Epithelial cell of esophagus (primary cell): ENCODE measurements at regions not wholly inside any gene's neighbourhood (a gene's known extent, or its start where the extent isn't known, plus 50 kb on each side); places are given as distances from the start of the nearest gene placed in this dataset.

Source experiments
- DNase-seq: peaks from one replicate; pipeline ENCODE4 v3.0.0; 2010; ENCODE audit warnings: low read depth
- H3K4me3 ChIP-seq: 2 replicates; pipeline ENCODE4 v1.5.1; 2011; ENCODE audit warnings: mild to moderate bottlenecking, low read length, control low read depth
- CTCF ChIP-seq: IDR thresholded peaks from 2 replicates; pipeline ENCODE4 v1.5.1; 2011; ENCODE audit warnings: low read depth, mild to moderate bottlenecking, low read length, control low read depth, inconsistent platforms; ENCODE audit not compliant: insufficient read depth; ENCODE audit errors: missing control alignments

- no peak for DNase-seq
- TF ChIP-seq CTCF = no peak
- no peak overlapping the region for H3K4me3 ChIP-seq
These were observed 1340.3 kb upstream of the GOT2 start for GRCh38 chr16:60074378-60074777.

DNA sequence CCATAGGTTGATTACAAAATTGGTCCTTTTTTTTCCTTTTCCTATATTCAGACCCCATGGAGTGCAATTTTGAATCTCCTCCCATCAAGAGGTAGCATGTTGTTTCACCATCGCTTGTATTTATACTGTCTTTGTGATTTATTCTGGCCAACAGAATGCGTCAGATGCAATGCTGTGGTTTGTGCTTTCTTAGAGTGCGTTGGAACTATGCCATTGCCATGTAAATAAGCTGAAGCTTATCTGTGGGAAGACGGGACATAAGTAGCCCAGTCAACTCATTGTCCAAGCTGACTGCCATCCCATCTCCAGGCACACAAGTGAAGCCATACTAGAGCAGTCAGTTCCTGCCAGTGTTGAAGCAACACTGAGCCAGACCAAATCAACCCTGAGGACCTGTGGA, 1339.3 kb upstream of the GOT2 start:
- no peak for DNase-seq

DNA sequence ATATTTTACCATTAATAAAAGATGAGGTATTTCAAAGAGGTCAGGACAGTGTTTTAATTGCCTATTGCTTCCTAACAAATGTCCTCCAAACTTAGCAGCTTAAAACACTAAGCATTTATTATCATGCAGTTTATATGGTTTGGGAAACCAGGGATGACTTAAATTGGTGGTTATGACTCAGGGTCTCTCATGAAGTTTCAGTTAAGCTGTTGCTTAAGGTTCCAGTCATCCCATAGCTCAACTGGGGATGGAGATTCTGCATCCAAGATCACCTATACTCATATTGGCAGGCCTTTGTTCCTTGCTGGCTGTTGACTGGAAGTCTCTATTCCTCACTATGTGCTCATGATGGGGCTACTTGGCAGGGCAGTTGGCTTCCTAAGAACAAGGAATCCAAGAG, 1329.9 kb upstream of the GOT2 start:
- peak; percentile 52 for DNase-seq
- TF ChIP-seq CTCF = no peak

More for the DNA sequence above, 1339.3 kb upstream of the GOT2 start:
- TF ChIP-seq CTCF = no peak
- H3K4me3 ChIP-seq = no peak overlapping the region

GRCh38 chr16:60061396-60061795, 1327.3 kb upstream of the GOT2 start:
- no peak overlapping the region for H3K4me3 ChIP-seq
- no peak for TF ChIP-seq CTCF

More for the DNA sequence above, 1329.9 kb upstream of the GOT2 start:
- H3K4me3 ChIP-seq = no peak overlapping the region

GRCh38 chr16:60060731-60061130, 1326.6 kb upstream of the GOT2 start:
- TF ChIP-seq CTCF = no peak
- DNase-seq = peak; percentile 10
- H3K4me3 ChIP-seq = no peak overlapping the region

More at GRCh38 chr16:60061396-60061795, 1327.3 kb upstream of the GOT2 start:
- no peak for DNase-seq

DNA sequence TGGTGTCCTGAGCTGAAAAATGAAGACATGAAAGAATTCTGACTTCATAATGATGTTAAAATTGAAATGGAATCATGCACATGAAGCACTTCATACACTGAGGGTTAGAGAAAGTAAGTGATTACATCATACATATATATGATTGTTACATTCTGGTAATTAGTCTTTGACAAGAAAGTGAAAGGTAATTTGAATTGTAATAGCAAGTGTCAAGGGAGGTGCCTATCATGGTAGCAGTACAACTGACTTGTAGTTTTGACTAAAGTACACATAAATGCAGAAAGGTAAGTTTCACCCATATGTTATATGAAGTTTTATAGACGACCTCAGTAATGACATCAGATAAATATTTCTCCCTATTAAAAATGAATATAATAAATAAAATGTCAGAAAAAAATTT, 1325.0 kb upstream of the GOT2 start:
- TF ChIP-seq CTCF = no peak
- H3K4me3 ChIP-seq = no peak overlapping the region
- DNase-seq = no peak

- peak; percentile 43 for DNase-seq
- no peak for TF ChIP-seq CTCF
These were observed 1307.6 kb upstream of the GOT2 start for GRCh38 chr16:60041671-60042070.

More at GRCh38 chr16:60041671-60042070, 1307.6 kb upstream of the GOT2 start:
- H3K4me3 ChIP-seq = no peak overlapping the region
